HG03520 (cell line): ENCODE measurements at regions not wholly inside any gene's neighbourhood (a gene's known extent, or its start where the extent isn't known, plus 50 kb on each side); places are given as distances from the start of the nearest gene placed in this dataset.
"Not testable (repeated sequence)": the region's sequence is repeated elsewhere in the genome, so short reads cannot be mapped to it uniquely, and the experiment has no call there.

Experiments used
- ATAC-seq: cut with Tn5 transposase; IDR thresholded peaks from one replicate; pipeline ENCODE4 v1.9.1; 2021; ENCODE audit warnings: mild to moderate bottlenecking, moderate library complexity; ENCODE audit not compliant: unreplicated experiment

DNA sequence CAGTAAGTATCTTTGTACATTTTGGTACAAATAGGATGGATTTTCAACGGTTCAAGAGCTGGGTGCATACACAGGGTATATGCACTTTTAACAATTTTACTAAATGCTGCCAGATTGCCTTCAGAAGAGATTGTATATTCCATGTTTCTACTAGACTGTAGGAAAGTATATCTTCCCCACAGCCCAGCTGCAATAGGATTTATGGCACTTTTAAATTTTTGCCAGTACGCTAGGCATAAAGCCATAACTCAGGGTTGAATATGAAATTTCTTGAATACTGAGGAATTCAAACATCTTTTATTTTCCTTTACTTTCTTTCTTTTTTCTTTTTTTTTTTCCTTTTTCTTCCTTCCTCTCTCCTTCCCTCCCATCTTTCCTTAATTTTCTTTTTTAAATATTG, 78.7 kb upstream of the SULF2 start:
- ATAC-seq: no peak

DNA sequence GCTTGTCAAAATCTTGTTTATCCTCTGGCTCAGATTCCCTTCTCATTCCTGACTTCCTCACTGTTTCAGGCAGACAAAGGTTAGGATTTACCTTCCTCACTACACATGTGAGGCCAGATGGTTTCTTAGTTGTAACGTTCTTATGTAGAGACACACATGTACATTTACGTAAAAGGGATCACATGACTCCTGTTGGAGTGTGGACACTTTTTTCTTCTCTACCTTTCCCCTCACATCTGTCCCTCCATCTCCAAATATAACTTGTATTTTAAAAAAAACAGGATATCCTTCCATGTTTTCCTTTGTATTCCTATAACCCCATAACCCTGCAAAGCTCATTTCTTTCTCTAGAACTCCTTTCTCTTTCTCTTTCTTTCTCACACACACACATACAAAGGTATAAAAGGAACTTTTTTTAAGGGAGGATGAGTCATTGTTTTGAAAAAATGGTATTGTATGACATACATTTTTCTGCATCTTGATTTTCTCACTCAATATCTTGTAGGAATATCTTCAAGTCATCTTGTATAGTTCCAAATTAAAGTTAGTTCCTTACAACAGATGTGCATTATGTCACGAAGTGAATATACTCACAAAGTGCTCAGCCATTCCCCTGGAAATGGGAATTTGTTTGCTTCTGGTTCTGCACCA, 78.2 kb upstream of the SULF2 start:
- no peak for ATAC-seq

DNA sequence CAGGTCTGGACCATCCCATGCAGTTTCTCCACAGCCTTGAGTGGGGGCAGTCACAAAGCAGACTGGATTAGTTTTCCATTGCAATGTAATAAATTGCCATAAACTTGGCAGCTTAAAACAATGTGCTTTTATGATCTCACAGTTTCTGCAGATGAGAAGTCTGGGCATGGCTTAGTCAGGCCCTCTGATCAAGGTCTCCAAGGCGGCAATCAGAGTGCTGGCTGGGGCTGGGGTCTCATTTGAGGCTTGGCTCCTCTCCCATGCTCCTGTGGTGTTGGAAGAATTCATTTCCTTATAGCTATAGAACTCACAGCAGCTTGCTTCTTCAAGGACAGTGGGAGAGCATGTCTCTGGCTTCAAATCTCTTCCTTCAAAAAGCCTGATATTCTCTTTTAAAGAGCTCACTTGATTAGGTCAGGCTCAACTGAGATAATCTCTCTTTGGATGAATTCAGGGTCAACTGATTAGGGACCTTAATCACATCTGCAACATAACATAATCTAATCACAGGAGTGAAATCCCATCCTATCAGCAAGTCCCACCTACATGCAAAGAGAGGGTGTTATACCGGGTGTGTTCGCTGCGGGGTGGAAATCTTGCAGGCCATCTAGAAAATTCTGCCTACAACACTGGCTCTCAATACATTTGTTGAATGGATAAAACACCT, 77.4 kb upstream of the SULF2 start:
- no peak for ATAC-seq

DNA sequence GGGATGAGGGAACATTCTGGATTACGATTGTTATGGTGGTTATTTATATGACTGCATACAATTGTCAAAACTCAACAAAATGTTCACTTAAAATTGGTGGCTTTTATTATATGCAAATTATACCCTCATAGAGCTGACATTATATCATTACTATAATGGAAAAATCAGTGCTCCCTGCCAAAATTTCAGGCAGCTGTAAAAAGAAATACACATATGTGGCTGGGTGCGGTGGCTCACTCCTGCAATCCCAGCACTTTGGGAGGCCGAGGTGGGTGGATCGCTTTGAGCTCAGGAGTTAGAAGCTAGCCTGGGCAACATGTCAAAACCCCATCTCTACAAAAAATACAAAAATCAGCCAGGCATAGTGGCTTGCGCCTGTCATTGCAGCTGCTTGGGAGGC, 75.8 kb upstream of the SULF2 start:
- no peak for ATAC-seq

DNA sequence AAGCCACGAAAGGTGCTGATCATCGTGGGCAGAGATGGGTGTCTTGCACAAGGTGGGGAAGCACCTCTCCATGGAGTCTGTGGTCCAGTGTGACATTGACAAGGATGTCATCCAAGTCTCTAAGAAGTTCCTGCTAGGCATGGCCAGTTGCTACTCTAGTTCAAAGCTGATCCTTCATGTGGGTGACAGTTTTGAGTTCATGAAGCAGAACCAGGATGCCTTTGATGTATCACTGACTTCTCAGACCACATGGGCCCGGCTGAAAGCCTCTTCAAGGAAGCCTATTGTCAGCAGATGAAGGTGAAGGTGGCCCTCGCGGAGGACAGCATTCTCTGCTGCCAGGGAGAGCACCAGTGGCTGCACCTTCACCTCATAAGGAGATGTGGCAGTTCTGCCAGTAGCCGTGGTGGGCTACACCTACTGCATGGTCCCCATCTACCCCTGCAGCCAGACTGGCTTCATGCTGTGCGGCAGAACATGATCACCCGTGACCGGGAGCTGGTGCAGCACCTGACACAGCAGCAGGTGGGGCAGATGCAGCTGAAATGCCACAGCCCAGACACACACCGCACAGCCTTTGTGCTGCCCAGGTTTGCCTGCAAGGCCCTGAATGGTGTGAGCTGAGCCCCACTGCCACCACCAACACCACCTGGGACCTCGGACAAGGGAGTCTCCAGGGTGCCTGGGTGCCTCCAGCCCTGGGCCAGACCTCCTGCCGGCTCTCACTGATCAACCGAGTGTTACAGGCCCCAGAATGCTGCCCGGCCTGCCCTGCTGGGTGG, 75.0 kb upstream of the SULF2 start:
- ATAC-seq: no peak

DNA sequence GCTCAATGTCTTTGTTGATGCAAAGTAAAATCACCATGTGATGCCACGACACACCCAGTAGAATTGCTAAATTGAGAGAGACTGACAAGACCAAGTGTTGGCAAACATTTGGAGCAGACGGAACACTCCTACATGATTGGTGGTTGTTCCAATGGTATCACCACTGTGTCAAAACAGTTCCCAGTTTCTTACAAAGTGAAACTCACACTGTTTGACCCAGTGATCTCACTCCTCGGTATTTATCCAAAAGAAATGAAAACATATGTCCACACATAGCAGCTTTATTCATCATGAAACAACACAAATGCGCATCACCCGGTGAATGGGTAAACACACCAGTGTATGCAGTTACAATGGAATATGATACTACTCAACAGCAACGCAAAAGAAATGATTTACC, 74.0 kb upstream of the SULF2 start:
- no peak for ATAC-seq

DNA sequence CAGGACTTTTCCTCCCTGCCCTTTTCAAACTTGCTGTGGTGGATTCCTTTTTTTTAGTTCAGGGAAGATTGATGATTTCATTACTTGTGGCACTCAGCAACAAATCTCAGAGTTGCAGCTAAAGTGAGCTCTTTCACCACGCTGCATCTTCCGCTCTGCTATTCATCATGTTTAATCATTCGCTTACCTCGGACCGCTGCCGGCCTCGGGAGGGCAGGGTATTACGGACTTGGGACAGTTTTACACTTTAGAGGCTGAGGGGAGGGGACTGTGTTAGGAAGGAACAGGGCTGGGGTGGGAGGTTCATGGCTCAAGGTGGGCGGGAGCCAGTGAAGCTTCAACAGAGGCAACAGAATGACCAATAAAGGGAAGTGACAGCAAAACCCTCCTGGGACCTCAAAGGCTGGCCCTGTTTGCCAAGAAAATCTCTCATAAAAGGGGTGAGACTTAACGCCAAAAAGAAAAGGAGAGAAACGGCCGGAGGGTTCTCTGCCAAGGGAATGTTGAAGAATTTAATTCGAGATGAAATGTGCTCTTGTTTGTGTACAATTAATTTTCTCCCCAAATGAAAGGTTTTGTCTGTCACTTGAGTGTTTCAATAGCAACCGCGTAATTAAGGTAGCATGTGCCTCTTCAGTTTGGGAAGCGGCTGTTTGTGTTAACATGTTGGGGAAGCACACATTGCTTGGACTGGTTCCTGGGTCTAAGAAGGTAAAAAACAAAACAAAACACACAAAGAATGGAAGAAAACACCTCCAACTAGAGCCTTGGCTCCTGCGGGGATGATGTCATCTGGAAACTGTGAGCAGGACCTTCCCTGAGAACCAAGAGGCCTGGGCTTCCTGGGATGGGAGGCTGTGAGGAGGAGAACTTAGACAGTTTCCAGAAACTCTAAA, 72.5 kb upstream of the SULF2 start:
- ATAC-seq: no peak

DNA sequence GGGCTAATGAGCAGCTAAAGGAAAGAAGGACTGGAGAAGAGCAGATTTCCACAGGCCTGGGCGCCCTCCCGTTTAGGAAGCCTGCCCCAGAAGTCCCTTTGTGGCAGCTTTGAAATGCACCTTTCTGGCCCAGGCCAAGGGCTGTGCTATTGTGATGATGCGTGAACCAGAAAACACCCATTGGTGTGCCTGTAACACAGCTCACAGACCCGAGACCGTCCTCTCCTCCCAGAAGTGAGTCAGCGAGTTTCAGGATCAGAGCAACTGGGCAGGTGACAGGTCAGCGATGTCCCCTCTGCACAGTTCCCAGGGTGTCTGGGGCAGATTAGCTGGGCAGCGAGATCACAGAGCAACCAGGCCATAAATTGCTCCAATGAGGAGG, 71.9 kb upstream of the SULF2 start:
- ATAC-seq: no peak

DNA sequence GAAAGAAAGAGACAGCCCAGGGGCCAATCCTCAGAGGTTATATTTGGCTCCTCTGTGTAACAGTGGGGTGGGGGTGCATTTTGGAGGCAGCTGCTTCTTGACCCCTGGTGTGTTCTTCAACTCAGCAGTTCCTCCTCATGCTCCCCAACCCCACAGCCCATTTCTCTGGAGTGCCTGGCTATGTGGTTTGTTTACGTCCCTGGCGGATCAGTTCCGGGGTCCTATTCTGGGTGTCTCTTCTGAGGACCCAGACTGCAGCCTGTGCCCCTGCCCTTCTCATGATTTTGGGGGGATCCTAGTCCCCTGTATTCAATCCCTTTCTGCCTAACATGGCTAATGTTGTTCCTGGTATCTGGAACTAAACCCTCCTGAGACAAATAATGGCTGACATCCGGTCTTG, 70.5 kb upstream of the SULF2 start:
- ATAC-seq: no peak

DNA sequence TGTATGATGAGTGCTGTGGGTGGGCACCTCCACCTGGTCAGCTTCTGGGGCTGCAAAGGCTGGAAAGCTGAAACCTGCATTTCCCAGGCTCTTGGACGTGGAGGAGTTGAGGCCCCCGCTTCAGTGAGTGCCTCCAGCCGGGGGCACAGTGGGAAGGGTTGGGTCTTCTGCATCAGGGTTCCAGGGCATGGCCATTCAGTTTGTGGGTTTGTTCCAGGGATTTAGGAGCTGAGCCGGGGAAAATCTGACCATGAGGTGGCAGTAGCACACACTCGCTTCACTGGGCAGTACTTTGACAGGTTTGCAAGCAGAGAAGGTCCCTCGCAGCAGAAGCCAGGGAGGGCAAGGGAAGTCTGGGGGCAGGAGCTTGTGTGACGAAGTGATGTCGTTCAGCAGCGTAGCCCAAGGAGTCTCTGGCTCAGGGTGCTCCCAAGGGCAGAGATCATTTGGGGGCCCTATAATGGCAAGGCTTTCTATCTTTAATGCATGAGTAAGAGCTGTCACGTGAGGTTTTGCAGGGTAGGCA, 69.5 kb upstream of the SULF2 start:
- no peak for ATAC-seq

DNA sequence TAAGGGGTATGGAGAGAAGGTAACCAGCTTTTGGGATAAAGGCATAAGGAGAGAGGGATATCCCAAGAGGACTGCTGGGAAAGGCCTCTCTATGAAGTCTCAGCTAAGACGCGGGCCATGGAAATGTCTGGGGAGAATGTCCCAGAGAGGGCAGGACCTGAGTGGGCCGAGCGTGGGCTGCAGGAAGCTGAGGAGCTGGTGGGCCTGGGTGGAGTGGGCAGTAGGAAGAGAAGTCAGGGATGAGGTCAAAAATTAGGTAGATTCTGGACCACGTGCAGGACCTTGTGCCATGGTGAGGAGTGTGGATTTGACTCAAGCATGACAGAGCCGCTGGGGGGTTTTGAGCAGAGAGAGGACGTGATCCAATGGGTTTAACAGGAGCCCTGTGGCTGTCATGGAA, 66.5 kb upstream of the SULF2 start:
- no peak for ATAC-seq

DNA sequence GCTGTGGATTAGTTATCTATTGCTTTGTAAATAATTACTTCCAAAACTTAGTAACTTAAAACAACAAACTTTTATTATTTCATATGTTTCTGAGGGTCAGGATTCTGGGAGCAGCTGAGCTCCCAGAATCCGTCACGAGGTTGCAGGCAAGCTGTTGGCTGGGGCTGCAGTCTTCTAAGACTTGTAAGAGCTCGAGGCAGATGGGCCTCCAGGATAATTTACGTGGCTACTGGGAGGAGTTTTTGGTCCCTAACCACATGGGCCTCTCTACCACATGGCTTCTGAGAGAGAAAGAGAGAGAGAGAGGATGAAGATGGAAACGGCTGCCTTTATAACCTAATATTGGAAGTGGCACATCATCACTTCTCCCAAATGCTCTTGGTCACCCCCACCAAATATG, 64.9 kb upstream of the SULF2 start:
- ATAC-seq: no peak

DNA sequence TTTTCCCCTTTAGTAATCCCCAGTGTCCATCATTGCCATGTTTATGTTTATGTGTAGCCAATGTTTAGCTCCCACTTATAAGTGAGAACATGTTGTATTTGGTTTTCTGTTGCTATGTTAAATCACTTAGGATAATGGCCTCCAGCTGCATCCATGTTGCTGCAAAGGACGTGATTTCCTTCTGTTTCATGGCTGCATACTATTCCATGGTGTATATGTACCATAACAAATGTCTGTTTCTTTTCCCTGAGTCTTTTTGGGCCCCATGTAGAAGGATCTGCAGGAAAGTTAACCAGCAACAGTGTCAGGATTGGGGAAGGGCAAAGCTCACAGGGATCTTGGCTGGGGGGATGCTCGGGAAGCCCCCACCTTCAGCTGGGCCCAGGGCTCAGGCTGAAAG, 64.3 kb upstream of the SULF2 start:
- no peak for ATAC-seq

DNA sequence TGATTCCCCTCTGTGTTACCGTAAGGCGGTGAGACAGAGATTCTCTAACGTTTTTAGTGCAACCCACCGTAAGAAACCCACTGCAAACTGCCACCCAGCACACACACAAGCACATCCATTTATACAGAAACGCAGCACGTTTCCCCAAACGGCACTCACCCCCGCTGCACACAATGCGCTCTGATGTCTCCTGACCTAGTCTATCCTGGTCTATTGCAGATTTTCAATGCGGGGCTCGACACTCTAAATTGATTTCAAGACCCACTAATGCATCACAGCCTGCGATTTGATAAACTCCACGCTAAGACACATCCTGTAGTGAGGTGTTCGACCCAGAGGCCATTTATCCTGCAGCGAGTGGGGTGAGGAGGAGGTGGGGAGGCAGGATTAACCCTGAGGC, 63.7 kb upstream of the SULF2 start:
- no peak for ATAC-seq

DNA sequence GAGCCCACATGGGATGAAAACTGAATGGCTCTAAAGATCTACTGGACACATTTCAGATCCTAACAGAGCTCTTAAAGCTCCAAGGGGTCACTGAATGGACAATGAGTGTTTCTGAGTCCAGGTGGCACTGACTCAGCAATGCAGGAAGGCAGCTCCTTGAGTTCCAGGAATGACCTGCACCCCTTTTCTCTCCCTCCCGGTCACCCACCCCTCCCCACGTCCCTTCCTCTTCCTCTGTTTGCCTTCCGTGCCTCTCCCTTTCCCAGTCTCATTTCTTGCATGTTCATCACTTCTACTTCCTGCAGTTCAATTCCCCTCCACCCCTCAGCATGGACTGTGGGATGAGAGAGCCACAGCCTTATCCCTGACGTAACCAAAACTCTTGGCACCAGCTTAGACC, 63.3 kb upstream of the SULF2 start:
- not testable (repeated sequence) for ATAC-seq

DNA sequence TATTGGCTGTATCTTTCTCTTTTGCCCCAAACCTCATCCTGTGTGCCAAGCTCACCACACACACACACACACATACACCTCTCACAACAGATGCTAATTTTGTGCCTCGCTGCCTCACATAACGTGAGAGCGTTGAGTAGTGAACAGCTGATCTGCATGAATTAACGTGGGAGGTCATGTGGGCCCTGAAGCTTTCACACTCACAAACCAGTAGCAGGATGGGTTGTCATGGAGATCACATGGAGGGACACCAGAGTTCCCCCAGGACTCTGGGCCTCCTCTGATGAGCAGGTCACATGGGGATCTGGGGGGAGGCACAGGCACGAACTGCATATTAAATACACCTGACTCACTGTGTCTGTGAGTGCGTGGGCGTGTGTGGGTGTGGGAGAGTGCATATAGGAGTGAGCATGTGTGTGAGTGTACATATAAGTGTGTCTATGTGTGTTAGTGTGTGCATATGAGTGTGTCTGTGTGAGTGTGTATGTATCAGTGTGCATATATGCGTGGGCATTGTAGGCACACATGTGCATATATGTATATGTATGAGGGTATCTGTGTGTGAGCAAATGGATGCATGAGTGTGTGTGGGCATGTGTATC, 62.7 kb upstream of the SULF2 start:
- ATAC-seq: no peak

DNA sequence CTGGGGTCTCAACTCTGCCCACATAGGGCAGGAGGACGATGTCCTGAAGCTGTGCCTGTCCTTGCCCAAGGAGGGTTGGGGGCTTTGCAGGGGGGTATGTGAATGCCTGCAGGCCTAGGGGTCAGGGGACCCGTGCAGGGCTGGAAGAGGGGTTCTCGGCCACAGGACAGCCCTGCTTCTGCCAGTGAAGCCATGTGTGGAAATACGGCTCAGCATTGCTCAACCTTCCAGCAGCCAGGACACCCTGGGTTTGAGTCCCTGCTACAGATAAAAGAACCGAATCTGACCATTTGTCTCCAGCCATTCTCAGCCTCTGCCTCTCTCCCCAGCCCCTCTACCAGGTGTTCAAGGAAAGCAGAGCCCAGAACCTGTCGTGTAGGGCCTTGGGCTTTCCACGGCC, 61.9 kb upstream of the SULF2 start:
- ATAC-seq: not testable (repeated sequence)

DNA sequence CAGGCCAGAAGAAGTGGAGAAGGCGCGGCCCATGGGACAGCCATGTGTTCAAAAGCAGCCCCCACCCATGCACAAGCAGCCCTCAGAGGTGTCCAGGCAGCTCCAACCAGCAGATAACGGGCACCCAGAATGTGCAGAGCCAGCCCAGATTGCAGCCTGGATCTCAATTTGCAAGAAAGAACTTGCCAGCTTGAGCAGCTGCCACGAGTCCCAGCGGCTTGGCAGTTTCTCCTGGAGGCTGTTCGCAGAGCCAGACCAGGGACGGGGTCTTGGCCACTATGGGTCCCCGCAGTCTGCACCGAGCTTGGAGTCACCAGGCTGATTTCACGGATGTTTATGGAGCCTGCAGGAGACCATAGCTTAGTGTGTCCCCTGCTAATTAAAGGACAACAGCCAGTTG, 61.4 kb upstream of the SULF2 start:
- not testable (repeated sequence) for ATAC-seq

DNA sequence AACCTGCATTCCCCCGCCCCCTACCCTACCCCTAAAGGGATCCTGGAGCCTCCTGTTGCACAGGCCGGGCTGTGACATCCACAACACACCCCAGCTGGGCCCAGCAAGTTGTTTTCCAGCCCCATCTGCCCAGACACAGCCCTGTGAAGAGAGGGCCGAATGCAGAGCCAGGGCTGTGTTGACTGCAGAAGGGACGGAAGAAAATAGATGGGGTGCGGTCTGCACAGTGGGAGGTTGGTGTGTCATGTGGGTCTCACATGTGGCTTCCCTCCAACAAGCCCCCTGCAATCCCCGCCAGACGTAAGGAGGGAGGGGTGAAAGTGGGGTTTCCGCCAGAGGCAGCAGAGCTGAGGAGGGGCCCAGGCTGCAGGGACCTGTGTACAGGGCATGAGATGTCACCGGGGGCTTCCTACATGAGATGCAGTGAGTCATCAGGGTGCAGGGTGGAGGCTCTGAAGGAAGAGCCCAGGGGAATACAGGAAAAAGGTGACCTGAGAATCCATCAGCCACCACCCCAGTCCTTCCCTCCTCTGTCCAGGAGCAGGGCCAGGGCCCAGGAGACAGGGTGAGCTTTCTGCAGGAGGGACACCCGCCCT, 60.2 kb upstream of the SULF2 start:
- not testable (repeated sequence) for ATAC-seq

DNA sequence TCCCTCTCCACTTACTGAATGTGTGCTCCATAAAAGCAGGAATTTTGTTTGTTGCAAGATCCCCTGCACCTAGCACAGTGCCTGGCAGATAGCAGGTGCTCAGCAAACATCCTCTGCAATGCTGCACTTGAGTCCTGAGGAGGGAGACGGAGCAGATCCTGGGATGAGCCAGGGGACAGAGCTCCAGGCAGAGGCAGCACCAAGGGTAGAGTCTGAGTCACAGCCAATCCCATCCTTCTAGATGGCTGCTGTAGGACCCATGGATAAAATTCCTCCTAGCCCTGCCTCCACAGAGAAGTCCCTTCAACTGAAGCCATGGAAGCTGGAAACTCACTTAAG, 59.3 kb upstream of the SULF2 start:
- ATAC-seq: not testable (repeated sequence)
